Stomach (tissue), 8 donors: ENCODE measurements at regions not wholly inside any gene's neighbourhood (a gene's known extent, or its start where the extent isn't known, plus 50 kb on each side); places are given as distances from the start of the nearest gene placed in this dataset.

Experiments
- DNase-seq, 2 donors: peaks; one replicate each; pipeline versions ENCODE4 v3.0.0 to v3.0.0-alpha.2; 2013 to 2019
- H3K27ac ChIP-seq, 5 donors: fragments of 200-600 bp in 4 of 5; sonication (generic) in 4 of 5; one replicate each; pipeline ENCODE4 v1.5.1; 2013 to 2019; ENCODE audit warnings: mild to moderate bottlenecking in 1 of 5, moderate library complexity in 1 of 5
- H3K27me3 ChIP-seq, 3 donors: fragments of 200-600 bp; sonication (generic); one replicate each; pipeline ENCODE4 v1.5.1; 2017 to 2019; ENCODE audit warnings: mixed run types in 1 of 3
- H3K36me3 ChIP-seq, 4 donors: fragments of 200-600 bp; sonication (generic); 1 replicate in 3 of 4; 2 replicates in 1 of 4; pipeline ENCODE4 v1.5.1; 2016 to 2019
- H3K4me1 ChIP-seq, 4 donors: fragments of 200-600 bp; sonication (generic); one replicate each; pipeline ENCODE4 v1.5.1; 2016 to 2019
- H3K4me3 ChIP-seq, 4 donors: fragments of 200-600 bp; sonication (generic) in 3 of 4; one replicate each; pipeline ENCODE4 v1.5.1; 2016 to 2019; ENCODE audit warnings: mild to moderate bottlenecking in 1 of 4
- H3K9me3 ChIP-seq, 4 donors: fragments of 200-600 bp; sonication (generic); one replicate each; pipeline ENCODE4 v1.5.1; 2016 to 2019
- EP300 ChIP-seq: sonication (generic); formaldehyde crosslinking; IDR thresholded peaks from one replicate; pipeline ENCODE4 v1.6.1; 2017; ENCODE audit warnings: antibody characterized with exemption
- POLR2A ChIP-seq, 4 donors: fragments of 450-650 bp; IDR thresholded peaks; one replicate each; pipeline ENCODE4 v1.6.1; 2016; ENCODE audit warnings: antibody characterized with exemption in 4 of 4, control low read depth in 2 of 4, mild to moderate bottlenecking in 1 of 4, moderate library complexity in 1 of 4
- POLR2AphosphoS5 ChIP-seq, 3 donors: sonication (generic); formaldehyde crosslinking; IDR thresholded peaks; one replicate each; pipeline ENCODE4 v1.6.1; 2016; ENCODE audit warnings: antibody characterized with exemption in 3 of 3
- WGBS, 5 donors: extraction: QIAGEN DNeasy Blood & Tissue Kit in 3 of 5; methylation state at CpG; one replicate each; pipeline versions ENCODE4 v1.1.5 to v1.1.7; 2013 to 2018; 5-methylcytosine and 5-hydroxymethylcytosine counted together
- intact Hi-C: fragments of 100-400 bp; cut with DNase I; formaldehyde crosslinking; loops from one replicate; pipeline ENCODE4 v1.15.1; 2023; ENCODE audit warnings: low total_unique reads
- TF ChIP-seq, protein P1 (sequence below), 7 experiments: fragments of 450-650 bp in 4 of 7; fragments of 200-600 bp in 3 of 7; sonication (generic) in 3 of 7; IDR thresholded peaks; one replicate each; pipeline ENCODE4 v1.5.1; 2016 to 2019; ENCODE audit warnings: antibody characterized with exemption in 7 of 7, control low read depth in 2 of 7, mild to moderate bottlenecking in 1 of 7
- donor health status: healthy with polysubstance abuse.
- donor health status: Bipolar disorder and iron deficiency.
- donor health status: healthy.

DNA sequence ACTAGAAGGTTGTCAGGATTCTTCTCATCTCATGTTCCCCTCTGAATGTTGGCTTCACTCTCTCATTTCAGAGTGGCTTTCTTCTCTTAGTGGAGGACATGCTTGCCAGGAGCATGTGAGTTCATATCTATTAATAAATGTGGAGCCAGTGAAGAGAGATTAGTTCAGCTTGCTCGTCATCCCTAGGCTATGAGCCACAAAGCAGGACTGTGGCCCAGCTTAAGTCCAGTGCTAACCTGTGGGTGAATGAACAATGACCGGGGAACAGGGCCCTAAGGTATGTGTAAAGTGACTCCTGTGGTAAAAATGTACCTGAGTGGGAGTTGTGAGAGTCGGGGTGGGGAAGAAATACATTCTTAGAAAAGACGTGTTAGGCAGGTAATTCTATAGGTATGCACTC, 96.9 kb upstream of the TBL1XR1 start:
- 44 to 64% (median 55%) methylated on average over 4 of the region's 4 CpGs for WGBS, 5 donors
- Histone ChIP-seq H3K9me3 (no peaks in the 10 kb centered on the region), H3K27ac (peak overlapping the region; percentile 45 to 75 (median 61)), H3K27me3 (no peaks in the 10 kb centered on the region), H3K36me3 (no peaks in the 10 kb centered on the region), H3K4me3 (no peak overlapping the region), H3K4me1 (peaks cover 0 to 26% (median 12%) of the 10 kb centered on the region in 4 donors)
- DNase-seq, result peak; percentile 62 to 73
- TF ChIP-seq POLR2A (IDR thresholded peaks at IDR 0.05), result no peak
- no peak for TF ChIP-seq EP300
- peak in 2 of 3 donors; percentile 3 to 19 for TF ChIP-seq POLR2AphosphoS5 (IDR thresholded peaks at IDR 0.05)
- TF ChIP-seq, protein P1, sequence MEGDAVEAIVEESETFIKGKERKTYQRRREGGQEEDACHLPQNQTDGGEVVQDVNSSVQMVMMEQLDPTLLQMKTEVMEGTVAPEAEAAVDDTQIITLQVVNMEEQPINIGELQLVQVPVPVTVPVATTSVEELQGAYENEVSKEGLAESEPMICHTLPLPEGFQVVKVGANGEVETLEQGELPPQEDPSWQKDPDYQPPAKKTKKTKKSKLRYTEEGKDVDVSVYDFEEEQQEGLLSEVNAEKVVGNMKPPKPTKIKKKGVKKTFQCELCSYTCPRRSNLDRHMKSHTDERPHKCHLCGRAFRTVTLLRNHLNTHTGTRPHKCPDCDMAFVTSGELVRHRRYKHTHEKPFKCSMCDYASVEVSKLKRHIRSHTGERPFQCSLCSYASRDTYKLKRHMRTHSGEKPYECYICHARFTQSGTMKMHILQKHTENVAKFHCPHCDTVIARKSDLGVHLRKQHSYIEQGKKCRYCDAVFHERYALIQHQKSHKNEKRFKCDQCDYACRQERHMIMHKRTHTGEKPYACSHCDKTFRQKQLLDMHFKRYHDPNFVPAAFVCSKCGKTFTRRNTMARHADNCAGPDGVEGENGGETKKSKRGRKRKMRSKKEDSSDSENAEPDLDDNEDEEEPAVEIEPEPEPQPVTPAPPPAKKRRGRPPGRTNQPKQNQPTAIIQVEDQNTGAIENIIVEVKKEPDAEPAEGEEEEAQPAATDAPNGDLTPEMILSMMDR (IDR thresholded peaks at IDR 0.05), result no peak
- intact Hi-C loops, result no loop called here

DNA sequence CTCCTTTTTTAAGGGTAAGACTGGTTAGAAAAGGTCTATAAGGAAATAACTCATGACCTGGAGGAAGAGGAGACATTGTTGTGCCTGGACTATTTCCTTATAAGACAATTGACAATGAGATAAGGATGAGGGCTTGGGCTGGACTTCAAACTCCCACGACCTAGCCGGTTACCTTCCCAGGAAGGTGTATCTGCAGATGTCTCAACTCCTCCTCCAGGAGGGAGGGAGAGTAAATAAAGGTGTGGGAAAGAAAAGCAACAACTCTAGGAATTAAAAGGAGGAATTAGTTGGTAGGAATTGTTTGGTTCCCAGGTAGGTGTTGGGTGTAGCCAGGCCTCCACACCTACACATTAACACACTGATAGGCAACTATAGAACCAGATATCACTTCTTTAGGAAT, 97.8 kb upstream of the TBL1XR1 start:
- TF ChIP-seq POLR2A (IDR thresholded peaks at IDR 0.05), result no peak
- TF ChIP-seq, protein P1 (IDR thresholded peaks at IDR 0.05), result no peak
- TF ChIP-seq POLR2AphosphoS5 (IDR thresholded peaks at IDR 0.05), result peak in 2 of 3 donors; percentile 64 to 71
- Histone ChIP-seq H3K9me3 (no peaks in the 10 kb centered on the region), H3K4me3 (no peak overlapping the region), H3K4me1 (peaks cover 0 to 34% (median 20%) of the 10 kb centered on the region in 4 donors), H3K36me3 (no peaks in the 10 kb centered on the region), H3K27ac (peak overlapping the region; percentile 9 to 75 (median 61)), H3K27me3 (no peaks in the 10 kb centered on the region)
- intact Hi-C loops, result no loop called here
- peak in 1 of 2 donors; percentile 75 for DNase-seq
- WGBS, 5 donors, result 24 to 54% (median 48%) methylated on average over 2 of the region's 2 CpGs

DNA sequence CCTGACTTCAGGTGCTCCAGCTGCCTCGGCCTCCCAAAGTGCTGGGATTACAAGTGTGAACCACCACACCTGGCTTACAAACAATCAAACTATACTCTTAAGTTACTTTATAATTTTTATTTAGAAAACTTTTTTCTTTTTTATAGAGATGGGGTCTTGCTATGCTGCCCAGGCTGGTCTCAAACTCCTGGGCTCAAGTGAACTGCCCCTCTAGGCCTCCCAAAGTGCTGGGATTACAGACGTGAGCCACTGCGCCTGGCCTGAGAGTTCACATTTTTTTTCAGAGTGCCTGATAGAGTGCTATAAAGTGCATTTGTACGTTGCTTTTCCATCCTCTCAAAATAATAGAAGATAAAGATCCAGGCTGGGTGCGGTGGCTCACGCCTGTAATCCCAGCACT, 102.0 kb upstream of the TBL1XR1 start:
- peak overlapping the region; percentile 40 to 77 (median 73) for H3K27ac ChIP-seq
- peaks cover 7 to 31% (median 18%) of the 10 kb centered on the region in 4 donors for H3K4me1 ChIP-seq
- TF ChIP-seq POLR2AphosphoS5 (IDR thresholded peaks at IDR 0.05) (no peak), POLR2A (IDR thresholded peaks at IDR 0.05) (no peak), EP300 (no peak)
- TF ChIP-seq, protein P1 (IDR thresholded peaks at IDR 0.05), result no peak
- H3K27me3 ChIP-seq, result no peaks in the 10 kb centered on the region
- intact Hi-C loops, result no loop called here
- H3K4me3 ChIP-seq, result no peak overlapping the region
- 87 to 92% (median 91%) methylated on average over 5 to 6 of the region's 6 CpGs for WGBS, 5 donors
- no peaks in the 10 kb centered on the region for H3K9me3 ChIP-seq
- DNase-seq, result no peak
- H3K36me3 ChIP-seq, result no peaks in the 10 kb centered on the region

DNA sequence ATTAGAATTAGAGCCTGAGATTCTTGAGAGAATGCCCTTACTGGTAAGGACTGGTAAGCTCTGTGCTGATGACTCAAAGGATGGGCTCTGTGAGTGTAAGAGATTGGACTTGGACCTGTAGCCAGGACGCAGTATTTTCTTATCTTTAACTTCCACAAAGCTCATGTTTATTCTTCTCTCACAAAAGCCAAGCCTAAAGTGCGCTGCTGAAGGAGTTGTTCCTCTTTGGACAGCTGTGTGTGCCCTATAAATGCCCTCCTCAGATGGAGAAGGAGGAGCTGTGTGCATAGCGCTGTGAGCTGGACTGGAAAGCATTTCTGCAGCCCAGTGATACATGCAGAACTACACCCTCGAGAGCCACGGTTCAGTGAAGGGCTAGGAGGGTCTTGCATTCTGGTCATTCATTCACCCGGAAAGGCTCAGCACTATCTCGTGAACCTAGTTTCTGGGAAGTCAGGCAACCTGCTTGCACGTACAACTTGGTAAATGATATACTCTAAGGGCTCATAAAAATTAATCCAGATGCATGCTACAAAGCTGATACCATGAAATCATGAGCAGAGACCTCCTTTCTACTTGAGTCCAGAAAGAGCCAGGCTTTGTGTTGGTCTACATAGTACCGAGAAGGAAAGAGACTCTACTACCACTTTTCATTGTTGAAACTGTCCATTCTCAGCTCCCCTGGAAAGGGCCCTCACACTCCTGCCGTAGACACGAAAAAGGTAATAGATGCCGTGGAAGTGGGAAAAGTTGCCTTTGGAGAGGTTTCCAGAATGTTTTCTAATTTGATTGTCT, 103.0 kb upstream of the TBL1XR1 start:
- WGBS, 5 donors, result 36 to 54% (median 45%) methylated on average over 12 of the region's 12 CpGs
- Histone ChIP-seq H3K4me3 (no peak overlapping the region), H3K36me3 (no peaks in the 10 kb centered on the region), H3K27me3 (no peaks in the 10 kb centered on the region), H3K4me1 (peaks cover 7 to 21% (median 15%) of the 10 kb centered on the region in 4 donors), H3K27ac (peak overlapping the region; percentile 40 to 77 (median 73)), H3K9me3 (no peaks in the 10 kb centered on the region)
- intact Hi-C loops, result no loop called here
- TF ChIP-seq, protein P1 (IDR thresholded peaks at IDR 0.05), result no peak
- TF ChIP-seq POLR2A (IDR thresholded peaks at IDR 0.05) (no peak), POLR2AphosphoS5 (IDR thresholded peaks at IDR 0.05) (peak in 2 of 3 donors; percentile 75 to 76), EP300 (no peak)
- peak; percentile 69 to 85 for DNase-seq
